ENCODE measurements at regions not wholly inside any gene's neighbourhood (a gene's known extent, or its start where the extent isn't known, plus 50 kb on each side); places are given as distances from the start of the nearest gene placed in this dataset.

DNA sequence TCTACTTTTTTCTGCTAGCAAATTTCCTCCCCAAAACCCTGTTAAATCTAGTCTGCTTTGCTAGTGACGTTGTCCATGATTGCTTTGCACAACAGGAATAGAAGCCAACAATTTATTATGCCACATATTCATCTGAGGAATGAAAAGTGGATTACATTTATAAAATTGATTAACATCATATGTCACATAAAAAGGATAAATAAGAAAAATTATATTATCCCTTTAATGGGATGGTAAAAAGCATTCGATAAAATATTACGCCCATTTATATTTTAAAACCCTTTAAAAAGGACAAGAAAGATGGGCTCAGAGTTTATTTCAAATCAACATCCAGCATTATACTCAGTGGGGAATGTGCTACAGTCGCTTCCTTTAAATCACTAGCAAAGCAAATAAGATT, 991.7 kb downstream of the DIAPH3 start:
- DNase-seq, result no peak

DNA sequence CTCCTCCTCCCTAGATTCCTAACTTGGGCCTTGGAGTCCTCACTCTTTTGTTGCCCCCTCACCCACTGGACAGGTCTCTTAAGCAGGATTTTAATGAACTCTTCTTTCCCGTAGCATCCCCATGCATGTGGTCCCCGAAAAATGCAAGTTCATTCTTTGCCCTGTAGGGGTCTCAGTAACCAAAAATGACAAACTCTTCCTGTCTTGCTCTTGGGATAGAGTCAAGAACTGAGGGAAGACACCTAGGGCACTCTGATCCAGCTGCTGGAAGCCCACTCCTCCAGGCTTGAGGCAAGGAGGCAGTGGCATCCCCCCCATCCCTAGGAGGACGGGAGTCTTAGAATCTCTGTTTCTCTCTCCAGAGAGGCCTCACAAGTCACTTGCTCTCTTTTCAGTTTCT, 987.0 kb downstream of the DIAPH3 start:
- DNase-seq, result no peak

DNA sequence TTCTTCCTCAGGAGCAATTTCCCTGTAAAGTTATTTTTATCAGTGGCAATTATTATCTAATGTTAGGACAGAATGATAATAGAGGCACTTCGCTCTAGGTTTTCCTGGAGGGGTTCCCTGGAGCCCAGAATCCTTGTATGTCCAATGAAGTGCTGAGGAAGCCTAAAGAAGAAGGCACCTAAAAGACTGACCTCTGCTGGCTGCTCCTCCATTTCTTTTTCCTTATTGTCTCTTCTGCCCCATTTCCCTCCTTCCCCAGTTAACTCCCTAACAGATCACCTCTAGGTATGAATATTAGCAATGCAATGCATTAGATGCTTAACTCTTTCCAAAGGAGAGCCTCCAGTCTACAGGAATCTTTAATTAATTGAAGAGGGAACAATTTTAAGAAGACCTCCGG, 985.4 kb downstream of the DIAPH3 start:
- DNase-seq, result no peak

DNA sequence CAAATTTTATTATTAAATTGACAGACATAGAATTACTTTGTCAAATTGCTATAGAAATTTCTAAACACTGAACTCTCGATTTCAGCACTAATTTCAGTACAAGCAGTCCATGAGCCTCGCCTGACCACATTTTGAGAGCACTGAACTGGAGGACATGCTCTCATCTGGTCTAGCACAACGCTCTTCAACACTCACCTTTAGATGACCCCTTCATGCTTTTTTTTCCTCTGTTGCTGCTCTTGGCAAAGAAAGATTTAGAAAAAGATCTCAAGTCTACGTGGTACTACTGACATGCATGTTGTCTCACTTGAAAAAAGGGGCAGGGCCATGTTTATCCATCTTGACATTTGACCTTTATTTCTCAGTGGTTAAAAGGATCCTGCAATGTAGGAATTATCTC, 981.5 kb downstream of the DIAPH3 start:
- DNase-seq, result no peak

DNA sequence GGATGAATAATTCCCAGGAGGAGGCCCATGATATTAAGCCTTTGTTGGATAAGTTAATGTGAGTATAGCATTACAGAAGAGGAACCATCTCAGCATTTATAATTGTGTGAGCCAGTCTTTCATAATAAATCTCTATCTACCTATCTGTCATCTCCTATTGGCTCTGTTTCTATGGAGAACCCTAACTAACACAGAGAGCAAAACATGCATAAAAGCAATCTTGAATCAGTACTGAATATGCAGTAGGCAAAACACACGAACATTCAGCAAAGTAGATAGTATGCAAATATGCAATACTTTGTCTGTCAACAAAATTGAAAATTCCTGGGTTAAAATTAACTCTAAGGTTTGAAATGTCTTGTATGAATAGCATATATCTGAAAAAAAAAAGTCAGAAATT, 966.3 kb downstream of the DIAPH3 start:
- no peak for DNase-seq

DNA sequence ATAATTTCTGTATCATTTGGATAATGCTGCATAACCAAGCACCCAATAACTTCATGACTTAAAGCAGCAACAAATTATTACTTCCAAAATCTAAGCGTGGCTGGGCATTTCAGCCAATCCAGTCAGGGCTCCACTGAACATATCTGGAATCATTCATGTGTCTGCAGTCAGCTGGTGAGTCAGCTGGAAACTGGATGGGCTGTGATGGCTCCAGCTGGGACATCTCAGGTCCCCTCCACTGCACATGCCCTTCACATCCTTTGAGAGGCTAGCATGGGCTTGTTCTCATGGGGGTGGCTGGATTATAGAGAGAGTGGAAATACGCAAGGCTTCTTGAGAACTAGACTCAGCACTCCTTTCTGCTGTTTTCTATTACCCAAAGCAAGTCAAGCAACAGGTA, 961.9 kb downstream of the DIAPH3 start:
- no peak for DNase-seq

DNA sequence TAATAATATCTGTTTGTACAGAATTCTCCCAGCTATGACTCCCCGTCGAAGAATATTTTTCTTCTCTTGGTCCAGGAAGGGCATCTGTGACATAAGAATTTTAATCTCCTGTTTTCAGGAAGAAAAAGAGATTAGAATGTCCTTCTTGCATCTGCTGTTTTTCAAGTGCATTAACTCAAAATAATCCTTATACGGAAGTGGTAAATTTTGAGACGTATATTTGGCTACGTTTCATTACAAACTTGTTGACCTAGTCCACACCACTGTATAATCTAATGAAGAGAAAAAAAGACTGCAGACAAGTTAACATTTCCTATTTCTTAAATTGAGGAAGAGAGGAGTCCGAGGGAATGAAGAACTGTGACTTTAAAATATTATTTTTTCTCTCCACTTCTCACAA, 959.9 kb downstream of the DIAPH3 start:
- DNase-seq, result no peak

DNA sequence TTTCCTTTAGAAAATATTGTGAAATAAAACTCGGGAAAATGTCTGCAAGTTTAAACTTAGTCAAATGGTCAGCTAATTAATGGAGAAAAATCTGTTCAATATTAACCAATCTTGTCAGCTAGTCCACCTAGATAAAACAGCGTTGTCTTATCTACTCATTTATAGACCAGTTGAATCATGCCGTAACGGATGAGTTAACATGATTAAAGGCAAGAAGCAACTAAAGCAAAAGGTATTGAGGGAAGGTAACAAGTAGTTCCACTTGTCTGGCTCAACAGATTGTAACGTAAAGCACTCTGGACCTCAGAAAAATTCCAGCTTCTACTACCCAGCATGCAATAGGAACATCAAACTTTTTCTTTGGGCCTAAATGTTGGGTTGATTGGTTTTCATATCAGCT, 958.2 kb downstream of the DIAPH3 start:
- DNase-seq, result no peak

DNA sequence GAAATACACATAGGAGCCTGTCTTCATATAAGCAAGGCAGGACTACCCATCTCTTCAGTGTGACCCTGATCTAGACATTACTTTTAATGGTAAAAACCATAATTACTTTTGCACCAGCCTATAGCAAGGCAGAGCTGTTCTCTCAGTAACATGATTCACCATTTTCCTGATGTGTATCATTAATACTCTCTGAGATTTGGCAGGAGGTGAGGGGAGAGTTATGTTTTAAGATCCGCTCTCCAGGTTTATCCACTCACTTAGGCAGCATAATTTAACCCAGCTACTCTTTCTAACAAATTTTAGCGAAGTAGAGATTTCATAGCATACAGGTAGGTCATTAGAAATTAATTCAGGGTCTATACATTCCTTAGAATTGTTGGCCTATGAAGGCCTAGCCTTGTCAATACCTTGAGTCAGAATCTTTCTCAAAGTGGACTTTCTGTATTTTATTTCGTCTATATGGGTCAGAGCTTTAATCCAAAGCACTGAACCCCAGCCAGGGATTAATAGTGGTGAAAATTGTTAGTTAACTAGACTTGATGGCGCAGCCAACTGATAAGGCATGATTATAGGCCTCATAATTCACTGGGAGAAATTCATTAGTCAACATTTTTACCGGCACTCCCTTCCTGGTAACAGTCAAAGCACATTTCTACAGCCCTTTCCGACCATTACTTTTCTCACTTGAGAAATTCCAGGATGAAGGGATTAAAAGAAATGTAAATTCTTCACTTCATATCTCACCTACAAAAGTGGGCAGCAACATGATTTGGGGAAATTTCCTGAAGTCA, 955.1 kb downstream of the DIAPH3 start:
- no peak for DNase-seq

DNA sequence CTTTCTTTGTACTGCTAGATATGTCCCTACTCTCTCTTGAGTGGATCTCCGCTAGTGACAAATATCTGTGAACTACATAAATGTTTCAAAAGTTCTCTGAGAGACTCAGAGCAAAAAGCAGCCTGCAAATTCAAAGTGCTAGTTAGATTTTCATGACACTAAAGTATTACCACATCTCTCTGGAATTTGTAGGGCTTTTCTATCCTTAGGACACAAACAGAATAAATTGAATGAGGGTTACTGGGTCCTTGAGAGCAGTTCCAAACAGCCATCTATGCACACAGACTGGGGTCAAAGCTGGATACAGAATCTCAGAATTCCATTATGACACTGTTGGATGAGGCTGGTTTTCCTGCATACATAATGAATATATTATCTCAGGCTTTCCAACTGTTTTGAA, 953.2 kb downstream of the DIAPH3 start:
- DNase-seq, result no peak

DNA sequence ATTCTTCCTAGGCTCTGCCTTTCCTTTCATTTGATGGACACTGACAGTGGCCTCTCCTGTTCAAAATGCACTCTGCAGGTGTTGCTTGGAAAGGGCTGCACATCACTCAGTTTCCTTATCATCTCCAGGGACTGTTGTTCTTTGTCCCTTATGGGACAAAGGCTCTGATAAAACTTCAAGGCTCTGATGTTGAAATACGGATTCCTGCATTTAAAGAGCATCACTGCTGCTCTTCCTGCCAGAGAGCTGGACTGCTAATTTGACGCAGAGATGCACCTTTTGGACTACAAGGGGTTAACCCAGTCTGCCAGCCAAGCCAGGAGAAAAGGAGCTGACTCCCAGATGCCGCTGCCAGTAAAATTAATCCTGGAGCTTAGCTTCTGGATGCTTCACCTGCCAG, 952.1 kb downstream of the DIAPH3 start:
- DNase-seq, result no peak

DNA sequence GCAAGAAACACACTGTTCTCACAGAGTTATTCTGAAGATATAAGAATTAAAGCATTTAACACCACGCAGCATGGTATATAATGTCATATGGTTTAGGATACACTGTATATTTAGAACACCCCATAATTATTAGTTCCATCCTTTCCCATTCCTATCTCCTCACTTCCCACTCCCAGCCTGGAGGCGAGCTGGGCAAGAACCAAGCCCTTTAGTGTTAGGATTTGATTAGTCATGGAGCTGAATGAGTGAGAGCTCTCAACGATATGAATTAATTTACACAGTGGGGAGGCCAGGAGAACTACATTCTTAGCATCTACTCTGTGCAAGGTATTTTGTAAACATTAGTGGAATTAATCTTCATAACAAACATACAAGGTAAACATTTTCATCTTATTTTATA, 934.3 kb downstream of the DIAPH3 start:
- no peak for DNase-seq

DNA sequence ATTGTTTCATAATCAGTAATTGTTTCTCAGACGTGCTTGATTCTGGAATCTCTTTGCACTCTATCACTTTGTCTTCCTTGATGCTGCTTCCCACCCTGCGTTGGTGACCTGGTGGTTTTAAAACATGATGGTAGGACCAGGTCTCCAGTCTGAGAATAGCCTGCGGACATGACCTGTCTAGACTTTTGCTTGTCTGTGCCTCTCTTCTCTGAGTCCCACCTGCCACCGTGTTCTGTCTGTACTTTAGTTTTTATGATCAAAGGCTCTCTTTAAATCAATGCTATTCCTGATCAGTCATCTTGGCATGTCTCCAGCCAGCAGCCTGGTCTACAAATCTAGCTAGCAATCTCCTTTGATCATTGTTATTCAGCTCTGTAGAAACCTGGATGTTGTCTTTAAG, 933.9 kb downstream of the DIAPH3 start:
- DNase-seq, result no peak

DNA sequence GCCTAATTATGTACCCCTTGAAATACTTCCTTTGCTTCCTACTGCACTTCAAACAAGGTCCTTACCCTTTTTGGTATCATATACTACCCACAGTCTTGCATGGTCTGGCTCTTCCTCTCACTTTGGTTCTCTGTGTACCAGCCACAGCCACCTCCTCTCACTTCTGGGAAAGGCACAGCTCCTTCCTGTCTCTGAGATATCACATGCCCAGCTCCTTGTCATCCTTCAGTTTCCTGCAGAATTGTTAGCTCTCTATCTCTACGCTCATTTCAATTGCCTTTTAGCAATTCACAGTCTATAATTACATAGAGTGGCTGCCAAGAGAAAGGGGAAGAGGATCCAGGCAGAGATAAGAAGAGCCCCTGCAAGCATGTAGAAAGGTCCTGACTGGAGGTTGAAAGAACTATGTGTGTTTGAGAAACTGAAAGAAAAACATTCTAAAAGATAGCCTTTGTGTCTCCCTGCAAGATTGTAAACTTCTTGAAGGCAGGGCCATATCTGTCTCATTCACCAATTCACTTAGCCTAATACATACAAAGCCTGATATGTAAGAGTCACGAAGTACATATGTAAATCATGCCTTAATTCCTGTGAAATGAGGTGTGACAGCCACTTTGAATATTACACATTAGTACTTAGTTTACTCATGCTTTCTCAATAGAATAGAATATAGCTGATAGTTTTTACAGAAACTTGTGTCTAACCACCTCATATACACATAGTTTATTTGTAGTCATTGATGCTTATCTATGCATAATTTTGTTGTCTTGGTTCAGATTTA, 933.1 kb downstream of the DIAPH3 start:
- no peak for DNase-seq

DNA sequence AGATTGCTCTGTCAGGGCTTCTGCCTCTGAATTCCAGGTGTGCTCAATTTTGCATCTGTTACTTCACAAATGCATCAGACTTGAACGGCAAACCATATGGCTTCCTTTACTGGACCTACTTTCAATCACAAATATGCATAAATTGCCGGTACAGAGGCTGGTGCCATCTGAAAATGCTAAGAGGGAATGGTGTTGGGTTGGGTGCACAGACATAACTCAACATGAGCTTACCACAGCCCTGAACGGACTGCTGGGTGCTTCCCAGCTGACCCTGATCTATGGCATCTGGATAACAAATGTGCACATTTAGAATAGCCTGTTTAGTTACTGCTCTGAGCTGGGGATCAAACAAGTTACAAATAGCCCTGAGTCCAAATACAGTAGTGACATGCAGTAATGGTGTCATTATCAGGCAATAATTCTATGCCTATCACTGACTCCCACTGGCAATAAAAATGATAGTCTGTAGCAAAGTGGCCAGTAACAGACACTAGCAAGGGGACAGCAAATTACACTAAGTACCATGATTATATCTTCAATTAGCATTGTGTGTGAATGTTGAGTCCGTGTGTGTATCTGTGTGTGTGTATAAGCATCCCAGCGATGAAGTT, 927.3 kb downstream of the DIAPH3 start:
- no peak for DNase-seq

DNA sequence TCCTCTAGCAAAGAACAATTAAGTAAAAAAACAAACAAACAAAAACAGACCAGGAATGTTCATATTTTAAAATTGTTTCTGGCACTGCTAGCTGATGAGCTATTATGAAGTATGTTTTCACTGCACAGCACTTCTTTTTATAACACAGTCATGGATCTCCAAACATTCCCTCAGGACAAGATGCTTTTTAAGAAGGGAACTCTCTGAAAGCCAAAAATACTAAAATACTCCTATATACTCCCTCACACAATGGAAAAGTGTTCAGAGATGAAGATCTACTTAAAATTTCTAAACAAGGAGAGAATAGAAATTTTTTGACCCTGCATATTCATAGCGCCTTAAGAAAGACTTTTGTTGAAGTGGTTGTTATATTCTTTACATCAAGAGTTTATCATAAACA, 926.8 kb downstream of the DIAPH3 start:
- no peak for DNase-seq

DNA sequence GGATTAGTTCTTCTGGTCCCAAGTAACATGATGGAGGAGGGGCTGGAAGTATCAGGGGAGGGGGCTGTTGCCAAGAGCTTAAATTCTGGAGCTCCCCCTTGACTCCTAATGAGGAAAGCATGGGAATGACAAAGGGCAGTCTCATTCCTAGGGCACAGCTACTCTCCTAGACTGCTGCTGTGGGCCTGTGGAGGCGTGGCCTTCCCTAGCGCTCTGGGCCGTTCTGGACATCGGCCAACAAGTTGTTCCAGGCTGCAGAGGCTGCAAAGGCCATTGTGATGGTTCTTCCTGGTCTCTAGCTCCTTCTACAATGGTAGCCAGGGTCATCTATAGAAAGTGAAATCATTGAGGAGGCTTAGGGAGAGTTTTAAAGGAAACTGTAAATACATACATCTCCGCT, 916.6 kb downstream of the DIAPH3 start:
- DNase-seq, result peak; percentile 49

DNA sequence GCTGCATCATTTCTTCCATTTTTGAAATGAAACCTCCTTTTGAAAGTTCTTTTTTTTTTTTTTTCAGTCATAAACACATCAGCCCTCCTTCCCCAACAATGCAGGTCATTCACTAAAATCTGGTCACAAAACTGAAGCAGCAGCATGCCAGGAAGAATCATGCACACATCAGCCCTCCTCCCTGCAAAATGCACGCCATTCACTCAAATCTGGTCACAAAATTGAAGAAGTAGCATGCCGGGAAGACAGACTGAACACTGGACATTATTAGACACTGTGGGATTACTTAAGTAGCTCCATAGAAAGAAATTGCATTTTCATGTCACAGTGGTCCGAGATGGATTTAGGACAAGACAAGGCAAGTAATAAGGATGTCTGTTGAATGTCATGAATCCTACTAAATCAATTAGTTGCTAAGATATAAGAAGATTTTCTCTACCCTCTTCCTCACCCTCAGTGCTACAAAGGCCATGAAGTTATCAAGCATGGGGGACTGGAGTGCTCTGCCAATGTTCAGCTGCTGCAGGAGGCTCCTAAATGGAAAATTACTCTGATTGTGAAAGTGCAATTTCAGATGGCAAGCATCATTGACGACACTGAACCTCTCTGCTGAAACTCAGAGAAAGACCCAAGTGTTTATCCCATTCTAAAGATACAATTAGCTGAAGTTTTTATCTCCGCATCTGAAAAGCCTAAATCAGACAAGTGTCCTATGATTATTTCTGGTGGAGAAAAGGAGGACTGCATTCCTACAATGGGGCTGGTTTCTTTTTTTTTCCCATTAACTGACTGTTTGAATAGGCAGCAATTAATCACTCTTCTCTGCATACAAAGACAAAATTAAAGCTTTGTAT, 913.2 kb downstream of the DIAPH3 start:
- peak; percentile 11 for DNase-seq

DNA sequence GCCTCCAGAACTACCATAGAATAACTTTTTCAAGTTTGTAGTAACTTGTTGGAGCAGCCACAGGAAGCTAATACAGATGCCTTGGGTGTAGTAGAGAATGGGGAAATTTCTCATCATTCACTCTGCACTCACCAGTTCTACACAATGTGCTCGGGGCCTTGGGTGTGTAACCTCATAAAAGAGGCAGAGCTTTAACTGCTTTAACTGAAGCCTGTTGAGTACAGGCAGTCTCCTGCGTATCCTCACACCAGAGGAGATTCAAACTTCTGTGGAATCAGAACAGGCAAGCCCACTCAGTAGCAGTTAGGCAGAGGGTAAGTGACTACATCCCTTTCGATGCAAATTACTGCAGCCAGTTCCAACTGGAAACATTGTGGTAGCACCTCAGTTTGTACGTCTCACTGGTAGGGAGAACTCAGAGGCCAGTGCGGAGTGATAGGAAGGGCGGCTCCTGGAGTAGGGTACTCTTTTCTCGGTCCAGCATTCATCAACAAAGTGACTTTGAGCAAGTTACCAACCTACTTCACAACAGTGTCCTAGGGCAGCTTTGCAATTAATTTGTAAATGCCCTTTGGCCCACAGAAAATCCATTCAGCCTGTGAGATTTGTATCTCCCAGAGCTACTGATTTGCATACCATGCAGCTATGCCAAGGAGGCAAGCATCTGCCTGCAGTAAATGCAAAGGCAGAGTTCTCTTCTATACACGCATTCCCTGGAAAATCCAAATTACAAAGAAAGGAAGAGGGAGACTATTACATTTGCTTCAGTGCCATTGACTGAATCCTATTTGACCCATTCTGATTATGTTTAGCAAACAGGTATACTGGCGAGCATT, 904.3 kb downstream of the DIAPH3 start:
- DNase-seq, result no peak

DNA sequence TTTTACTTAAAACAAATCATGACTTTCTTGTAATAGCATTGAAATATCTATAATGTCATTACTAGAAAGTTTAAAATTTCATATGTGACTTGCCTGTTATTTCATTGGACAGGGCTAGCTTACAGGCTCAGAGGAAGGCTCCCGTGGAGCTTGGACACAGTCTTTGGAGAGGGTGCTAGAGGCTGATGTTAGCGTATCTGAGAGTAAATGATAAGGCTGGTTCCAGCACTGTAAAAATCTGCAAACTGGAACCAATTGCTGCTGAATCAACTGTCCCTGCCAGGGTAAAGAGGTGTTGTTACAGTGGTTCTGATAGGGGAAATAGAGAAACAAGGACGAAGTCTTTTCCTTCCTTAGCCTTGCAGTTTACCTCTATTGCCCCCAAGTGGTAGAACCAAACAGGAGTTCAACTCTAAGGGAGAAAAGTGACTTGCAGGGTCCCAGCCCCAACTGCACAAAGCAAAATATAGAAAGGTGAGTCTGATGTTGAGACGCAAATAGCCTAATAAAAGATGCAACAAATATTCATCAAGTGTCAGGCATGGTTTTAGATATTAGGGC, 901.7 kb downstream of the DIAPH3 start:
- DNase-seq, result peak; percentile 33

DNA sequence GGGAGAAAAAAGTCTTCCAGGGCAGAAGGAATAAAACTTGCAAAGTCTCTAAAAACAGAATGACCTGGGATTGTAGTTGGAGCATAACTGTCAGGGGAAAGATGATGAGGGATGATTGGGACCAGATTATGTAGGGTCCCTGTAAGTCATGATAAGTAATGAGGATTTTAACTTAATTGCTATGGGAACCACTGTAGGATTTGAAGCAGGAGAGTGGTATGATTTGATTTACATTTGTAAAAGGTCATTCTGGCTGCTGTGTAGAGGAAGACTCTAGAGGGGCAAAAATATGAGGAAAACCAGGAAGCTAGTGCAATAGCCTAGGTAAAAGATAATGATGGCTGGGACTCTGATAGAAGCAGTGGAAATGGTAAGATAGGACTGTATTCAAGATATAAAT, 900.2 kb downstream of the DIAPH3 start:
- no peak for DNase-seq
